Ovary (tissue), 3 donors: ENCODE measurements at regions not wholly inside any gene's neighbourhood (a gene's known extent, or its start where the extent isn't known, plus 50 kb on each side); places are given as distances from the start of the nearest gene placed in this dataset.

Source experiments
- POLR2A ChIP-seq: fragments of 450-650 bp; IDR thresholded peaks from one replicate; pipeline ENCODE4 v1.6.1; 2017; ENCODE audit warnings: antibody characterized with exemption, mild to moderate bottlenecking, moderate library complexity
- TF ChIP-seq, protein P1 (sequence below), 3 donors: fragments of 450-650 bp in 2 of 3; fragments of 200-600 bp in 1 of 3; IDR thresholded peaks; one replicate each; pipeline versions ENCODE4 v1.5.1 to v1.8.0; 2016 to 2022; ENCODE audit warnings: antibody characterized with exemption in 3 of 3, mild to moderate bottlenecking in 1 of 3
- donor health status: DM: no; HTN: no; CAD: no.

DNA sequence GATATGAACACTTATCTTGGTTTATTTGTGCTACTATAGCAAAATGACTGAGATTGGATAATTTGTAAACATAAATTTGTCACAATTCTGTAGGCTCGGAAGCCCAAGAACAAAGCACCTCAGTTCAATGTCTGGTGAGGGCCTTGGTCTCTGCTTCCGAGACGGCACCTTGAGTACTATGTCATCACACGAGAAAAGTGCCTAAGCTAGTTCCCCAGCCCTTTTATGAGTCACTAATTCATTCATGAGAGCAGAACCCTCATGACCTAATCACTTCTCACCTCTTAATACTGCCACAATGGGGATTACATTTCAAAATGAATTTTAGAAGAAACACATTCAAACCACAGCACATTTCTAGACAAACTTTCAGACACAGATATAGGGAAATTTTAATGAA is 52.0 kb upstream of the PRSS1 start:
- TF ChIP-seq, protein P1, sequence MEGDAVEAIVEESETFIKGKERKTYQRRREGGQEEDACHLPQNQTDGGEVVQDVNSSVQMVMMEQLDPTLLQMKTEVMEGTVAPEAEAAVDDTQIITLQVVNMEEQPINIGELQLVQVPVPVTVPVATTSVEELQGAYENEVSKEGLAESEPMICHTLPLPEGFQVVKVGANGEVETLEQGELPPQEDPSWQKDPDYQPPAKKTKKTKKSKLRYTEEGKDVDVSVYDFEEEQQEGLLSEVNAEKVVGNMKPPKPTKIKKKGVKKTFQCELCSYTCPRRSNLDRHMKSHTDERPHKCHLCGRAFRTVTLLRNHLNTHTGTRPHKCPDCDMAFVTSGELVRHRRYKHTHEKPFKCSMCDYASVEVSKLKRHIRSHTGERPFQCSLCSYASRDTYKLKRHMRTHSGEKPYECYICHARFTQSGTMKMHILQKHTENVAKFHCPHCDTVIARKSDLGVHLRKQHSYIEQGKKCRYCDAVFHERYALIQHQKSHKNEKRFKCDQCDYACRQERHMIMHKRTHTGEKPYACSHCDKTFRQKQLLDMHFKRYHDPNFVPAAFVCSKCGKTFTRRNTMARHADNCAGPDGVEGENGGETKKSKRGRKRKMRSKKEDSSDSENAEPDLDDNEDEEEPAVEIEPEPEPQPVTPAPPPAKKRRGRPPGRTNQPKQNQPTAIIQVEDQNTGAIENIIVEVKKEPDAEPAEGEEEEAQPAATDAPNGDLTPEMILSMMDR (IDR thresholded peaks at IDR 0.05), result no peak
- TF ChIP-seq POLR2A, result no peak
